ENCODE measurements at regions not wholly inside any gene's neighbourhood (a gene's known extent, or its start where the extent isn't known, plus 50 kb on each side); places are given as distances from the start of the nearest gene placed in this dataset.
"Not testable (repeated sequence)": the region's sequence is repeated elsewhere in the genome, so short reads cannot be mapped to it uniquely, and the experiment has no call there.

- DNase-seq = peak; percentile 9 to 20
Observed at GRCh38 chr1:83508485-83509151, 490.3 kb downstream of the TTLL7 start.

GRCh38 chr1:83505148-83505547 is 493.8 kb downstream of the TTLL7 start:
- no peak for DNase-seq

DNA sequence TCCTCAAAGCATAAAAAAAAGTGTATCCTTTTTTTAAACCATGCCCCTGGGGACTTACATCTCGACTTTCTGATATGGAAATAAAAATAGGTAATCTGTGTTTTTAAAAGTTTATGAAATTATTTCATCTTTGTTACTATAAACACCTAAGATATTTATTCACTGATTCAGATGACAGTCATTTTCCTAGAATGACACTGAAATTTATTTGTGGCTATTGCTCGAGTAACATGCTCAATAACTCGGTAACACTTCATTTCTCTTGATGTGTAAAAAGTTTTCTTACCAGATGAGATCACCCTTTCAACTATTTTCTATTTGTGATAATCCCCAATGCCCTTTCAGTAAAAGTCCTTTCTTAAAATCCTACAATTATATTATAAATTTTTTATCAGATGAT is 495.8 kb downstream of the TTLL7 start:
- no peak for DNase-seq

DNA sequence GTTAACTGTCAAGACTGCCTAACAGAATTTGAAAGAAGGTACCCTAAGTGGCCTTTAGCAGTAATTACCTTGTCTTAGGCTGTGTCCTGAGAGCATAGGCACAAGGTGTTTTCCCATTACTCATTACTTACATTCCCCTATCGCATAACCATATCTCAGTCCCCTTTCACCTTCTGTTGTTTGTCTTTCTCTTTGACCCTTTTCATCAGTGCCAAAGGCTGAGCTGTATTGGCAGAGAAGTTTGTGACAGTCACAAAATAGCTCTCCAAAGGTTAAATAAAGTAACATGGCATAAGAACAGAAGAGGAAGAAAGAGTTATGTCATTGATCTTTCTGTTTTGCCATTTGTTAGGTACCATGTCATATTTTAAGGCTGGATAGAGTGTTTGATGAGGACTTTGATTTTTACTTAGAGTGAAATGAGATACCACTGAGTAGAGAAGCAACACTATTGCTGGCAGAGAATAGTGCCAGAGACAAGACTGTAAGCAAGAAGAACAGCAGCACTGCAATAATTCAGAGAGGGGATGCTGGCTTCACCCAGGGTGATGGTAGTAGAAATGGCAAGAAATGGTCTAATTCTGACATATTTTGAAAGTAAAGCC is 497.8 kb downstream of the TTLL7 start:
- DNase-seq = no peak

DNA sequence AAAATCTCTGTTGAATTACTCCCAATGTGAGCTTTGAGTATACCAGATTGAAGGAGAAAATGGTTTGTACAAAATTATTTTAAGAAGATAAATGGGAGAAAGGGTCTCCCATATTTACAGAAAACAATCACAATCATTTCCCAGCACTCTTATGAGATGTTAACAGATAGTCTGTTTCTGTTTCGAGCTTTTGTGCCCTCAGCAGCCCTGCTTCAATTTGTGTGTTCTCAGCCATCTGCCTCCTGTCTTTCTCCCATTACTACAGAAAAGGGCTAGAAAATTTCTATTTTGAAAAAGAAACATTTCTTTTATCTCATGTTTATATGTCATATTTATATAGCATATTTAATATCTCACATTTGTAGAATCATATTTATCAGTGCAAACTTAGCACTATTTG is 498.4 kb downstream of the TTLL7 start:
- no peak for DNase-seq

DNA sequence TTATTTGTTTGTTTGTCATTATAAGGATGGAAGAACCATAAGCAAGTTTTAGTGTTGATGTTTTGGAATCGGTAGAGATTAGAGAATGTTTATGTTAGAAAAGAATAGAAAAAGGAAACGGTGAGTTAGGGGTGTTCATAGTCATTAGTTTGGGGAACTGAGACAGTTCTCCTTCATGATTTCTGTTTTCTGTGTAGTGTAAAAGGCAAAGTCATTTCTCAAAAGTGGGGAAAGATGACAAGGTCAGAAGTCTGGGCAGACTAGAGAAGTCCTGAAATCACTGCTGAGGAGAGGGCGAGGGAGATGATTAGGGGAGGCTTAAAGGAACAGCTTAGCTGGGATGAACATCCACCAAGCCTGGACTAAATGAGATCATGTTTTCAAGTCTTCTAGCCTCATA is 498.9 kb downstream of the TTLL7 start:
- DNase-seq = no peak

GRCh38 chr1:83497563-83497962 is 501.4 kb downstream of the TTLL7 start:
- no peak for DNase-seq

DNA sequence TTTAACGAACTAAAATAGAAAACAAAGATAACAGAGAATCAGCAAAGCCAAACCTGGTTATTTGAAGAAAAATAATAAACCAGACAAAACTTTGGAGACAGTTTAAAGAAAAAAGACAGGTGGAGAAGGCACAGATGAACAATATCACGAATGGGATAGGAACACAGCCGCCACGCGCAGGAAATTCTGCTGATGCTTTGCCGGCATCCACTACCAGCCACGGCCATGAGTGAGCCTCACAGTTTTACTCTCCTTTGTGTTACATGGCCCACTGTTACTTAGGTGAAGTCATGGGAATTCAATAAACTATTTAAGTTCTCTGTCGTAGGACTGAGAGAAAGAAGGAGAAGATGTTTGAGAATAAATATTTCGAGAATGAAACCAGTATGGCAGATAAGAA is 503.4 kb downstream of the TTLL7 start:
- DNase-seq = no peak

DNA sequence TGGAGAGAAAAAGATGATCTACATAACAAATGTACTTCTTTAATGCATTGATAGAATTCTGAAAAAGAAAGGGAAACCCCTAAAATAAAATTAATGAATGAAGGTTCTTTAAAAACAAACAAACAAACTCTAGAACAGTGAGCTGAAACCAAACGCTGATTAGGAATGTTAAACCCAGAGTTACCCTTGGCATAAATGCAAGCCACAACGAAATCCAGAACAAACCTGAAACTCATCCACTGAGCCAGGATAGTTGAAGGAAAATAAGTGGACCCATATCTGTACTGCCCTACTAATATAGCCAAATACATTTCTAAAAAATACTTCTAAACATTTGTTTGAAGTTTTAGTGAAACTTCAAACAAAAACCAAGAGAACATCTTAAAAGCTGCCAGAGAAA is 505.3 kb downstream of the TTLL7 start:
- no peak for DNase-seq

GRCh38 chr1:83491930-83492329 is 507.0 kb downstream of the TTLL7 start:
- DNase-seq = no peak

GRCh38 chr1:83490988-83491387 is 507.9 kb downstream of the TTLL7 start:
- no peak for DNase-seq

GRCh38 chr1:83488105-83488504 is 510.8 kb downstream of the TTLL7 start:
- not testable (repeated sequence) for DNase-seq

- DNase-seq = not testable (repeated sequence)
Observed at GRCh38 chr1:83487460-83487859, 511.5 kb downstream of the TTLL7 start.

DNA sequence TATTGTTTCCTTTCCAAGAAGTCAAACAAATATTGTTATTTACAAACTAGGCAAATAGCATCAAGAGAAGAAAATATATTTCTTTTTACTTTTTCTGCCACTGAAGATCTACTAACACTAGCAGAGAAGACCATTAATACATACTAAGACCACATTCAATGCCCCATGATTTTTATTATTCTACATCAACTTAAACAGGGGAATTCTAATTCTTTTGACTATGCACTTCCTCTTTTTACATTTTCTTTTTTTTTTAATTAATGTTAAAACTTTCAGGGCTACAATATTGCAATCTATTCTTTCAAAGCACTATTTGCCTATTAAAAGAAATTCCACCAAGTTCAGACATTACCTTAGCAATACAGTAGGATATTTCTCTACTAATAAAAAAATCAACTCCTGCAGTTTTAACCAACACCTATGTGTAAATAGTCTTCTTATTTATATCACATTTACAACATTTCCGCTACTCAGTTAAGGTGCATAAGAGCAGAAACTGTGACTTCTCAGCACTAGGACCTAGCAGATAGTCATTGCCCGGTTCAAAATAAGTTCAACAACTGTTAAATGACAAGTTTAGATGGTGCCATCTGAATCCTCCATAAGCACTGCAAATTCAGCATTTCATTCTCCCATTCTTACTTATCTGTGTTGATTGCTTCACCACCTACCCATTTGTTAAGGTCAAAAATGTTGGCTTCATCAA is 513.5 kb downstream of the TTLL7 start:
- DNase-seq = not testable (repeated sequence)

GRCh38 chr1:83481284-83481683 is 517.6 kb downstream of the TTLL7 start:
- DNase-seq = not testable (repeated sequence)

DNA sequence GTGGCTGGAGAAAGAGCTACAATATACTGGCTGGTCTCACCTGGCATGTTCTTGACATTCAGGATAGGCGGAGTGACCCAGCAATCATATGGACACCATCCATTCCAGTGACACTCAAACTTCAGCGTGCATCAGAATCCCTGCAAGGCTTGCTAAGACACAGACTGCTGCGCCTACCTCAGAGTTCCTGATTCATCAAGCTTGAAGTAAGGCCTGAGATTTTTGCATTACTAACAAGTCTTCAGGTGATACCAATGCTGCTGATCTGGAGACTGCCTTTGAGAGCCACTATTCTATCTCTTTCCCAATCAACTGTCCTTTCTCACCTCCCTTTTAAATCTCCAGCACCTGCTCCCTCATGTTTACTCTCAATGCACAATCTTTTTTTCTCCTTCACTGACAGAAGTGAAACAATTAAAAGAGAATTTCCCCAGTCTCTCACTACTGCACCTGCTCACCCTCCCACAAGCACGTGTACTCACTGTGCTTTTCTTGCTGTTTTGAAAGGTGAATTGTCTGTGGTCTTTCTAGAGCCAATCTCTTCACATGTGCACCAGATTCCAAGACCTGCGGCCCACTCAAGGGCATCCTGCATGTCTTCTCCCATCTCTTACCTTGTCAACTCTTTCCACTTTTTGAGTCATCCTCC is 519.2 kb downstream of the TTLL7 start:
- DNase-seq = not testable (repeated sequence)

DNA sequence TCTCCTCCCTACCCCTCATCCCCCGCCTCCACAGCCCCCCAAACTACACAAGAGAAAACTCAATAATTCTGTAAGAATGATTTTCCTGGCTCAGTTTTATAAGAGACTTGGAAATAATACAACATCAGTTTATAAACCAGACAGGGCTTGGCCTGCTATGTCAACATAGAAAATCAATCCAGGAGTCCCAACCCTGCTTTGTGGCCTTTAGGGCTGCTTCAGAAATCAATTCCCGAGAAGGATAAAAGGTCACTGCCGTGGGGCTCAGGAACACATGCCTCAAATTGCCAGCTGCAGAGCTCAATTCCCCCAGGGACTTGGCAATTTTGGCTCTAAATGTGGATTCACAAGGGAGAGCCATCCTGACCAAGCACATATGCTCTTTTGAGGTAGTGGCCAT is 520.8 kb downstream of the TTLL7 start:
- DNase-seq = not testable (repeated sequence)

GRCh38 chr1:83476518-83476917 is 522.4 kb downstream of the TTLL7 start:
- not testable (repeated sequence) for DNase-seq

DNA sequence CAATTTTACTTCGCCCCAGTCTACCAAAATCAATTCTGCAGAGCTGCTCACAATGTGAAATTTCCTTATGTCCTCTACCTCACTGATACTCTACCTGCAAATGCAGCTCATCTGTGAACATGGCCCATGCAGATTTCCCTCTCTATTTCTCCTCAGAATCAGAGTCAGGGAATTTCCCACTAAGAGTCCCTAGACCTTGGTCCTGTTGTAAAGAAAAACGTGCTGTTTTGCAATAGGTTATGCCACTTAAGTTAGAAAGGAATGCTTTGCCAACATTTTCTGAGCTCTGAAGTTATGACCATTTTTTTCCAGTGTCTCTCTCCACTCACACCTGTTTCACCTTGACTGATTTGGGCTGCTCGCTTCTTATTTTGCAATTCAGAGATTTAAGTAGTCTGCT is 524.0 kb downstream of the TTLL7 start:
- not testable (repeated sequence) for DNase-seq

DNA sequence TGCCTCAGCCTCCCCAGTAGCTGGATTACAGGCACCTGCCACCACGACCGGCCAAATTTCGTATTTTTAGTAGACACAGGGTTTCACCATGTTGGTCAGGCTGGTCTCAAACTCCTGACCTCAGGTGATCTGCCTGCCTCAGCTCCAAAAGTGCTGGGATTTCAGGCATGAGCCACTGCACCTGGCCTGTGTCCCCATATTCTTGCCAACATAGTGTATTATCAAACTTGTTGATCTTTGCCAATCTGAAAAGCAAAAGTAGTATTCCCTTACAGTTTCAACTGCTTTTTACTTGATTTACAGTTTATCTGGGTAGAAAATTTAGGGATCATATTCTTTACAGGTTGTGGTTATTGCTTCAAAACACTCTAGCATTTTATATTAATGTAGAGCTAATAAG is 524.9 kb downstream of the TTLL7 start:
- DNase-seq = not testable (repeated sequence)

DNA sequence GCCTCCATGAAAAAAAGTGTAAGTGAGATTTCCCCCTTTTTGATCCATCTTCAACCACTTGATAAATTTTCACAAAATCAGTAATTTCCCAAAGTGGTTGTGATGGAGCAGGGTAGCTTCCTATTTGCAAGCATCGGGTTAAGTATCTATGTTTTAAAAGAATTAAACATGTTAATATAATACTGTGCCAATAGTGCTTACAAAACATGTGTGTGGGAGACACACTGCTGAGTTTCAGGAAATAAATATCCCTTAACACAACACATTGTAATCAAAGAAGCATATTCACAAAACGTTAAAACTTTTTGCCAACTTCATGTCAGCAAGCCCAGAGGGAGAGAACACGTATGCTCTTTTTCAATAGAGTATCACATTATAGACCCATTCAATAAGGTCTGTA is 526.9 kb downstream of the TTLL7 start:
- not testable (repeated sequence) for DNase-seq

GRCh38 chr1:83471272-83471671 is 527.7 kb downstream of the TTLL7 start:
- not testable (repeated sequence) for DNase-seq

DNA sequence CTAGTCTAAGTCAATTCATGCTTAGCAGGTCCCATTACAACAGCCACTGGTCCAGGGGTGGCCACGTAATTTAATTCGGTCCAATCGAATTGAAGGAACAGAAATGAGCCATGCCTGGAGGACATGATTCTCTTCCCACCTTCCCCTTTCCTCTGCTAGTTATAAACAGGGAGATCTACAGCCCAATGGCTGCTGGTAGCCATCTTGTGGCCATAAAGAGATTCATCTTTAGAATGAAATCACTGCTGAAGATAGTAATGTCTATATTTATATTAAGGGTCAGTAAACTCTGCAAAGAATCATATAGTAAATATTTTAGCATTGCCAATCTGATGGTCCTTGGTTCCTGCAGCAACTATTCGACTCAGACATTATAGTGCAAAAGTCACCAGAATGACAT is 530.6 kb downstream of the TTLL7 start:
- not testable (repeated sequence) for DNase-seq
